HK-2 (cell line): ENCODE measurements at regions not wholly inside any gene's neighbourhood (a gene's known extent, or its start where the extent isn't known, plus 50 kb on each side); places are given as distances from the start of the nearest gene placed in this dataset.
"Not testable (repeated sequence)": the region's sequence is repeated elsewhere in the genome, so short reads cannot be mapped to it uniquely, and the experiment has no call there.

ENCODE experiments used
- DNase-seq: peaks from one replicate; pipeline ENCODE4 v3.0.0-alpha.2; 2018; ENCODE audit not compliant: unreplicated experiment

GRCh38 chr4:54852054-54852453, 194.3 kb downstream of the KIT start:
- DNase-seq: no peak

DNA sequence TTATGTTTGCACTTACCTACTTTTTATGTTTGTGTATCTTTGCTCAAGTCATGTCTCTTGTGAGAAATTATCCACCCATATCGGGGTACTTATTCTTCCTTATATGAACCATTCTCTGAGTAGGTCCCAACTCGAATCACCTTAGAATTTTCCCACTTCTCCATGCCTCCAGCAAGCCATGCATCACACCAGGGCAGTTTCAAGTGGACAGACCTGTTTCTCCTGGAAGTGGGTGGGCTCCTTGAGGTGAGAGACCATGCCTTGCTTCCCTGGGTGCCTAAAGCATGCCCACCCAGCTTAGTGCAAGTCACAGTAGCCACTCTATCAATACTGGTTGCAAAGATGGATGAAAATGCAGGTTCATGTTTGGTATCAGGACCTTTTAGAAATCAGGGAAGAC, 187.2 kb downstream of the KIT start:
- DNase-seq: no peak

DNA sequence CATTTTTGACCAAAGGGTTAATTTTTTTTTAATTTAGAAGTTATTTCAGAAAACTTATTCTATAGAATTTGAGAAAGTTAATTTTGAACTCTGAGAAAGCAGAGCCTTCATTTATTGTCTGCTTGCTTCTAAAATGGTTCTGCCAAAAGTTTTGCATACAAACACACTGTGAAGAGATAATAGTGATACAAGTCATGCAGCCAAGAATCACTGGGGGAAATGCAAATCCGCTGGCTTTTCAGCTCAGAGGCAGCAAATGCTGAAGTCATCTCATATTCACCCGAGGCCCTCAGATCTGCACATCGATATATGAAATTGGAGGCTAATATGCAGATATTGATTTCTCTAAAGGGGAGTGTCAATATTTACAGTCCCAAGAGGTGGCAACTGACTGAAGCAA, 186.2 kb downstream of the KIT start:
- no peak for DNase-seq

DNA sequence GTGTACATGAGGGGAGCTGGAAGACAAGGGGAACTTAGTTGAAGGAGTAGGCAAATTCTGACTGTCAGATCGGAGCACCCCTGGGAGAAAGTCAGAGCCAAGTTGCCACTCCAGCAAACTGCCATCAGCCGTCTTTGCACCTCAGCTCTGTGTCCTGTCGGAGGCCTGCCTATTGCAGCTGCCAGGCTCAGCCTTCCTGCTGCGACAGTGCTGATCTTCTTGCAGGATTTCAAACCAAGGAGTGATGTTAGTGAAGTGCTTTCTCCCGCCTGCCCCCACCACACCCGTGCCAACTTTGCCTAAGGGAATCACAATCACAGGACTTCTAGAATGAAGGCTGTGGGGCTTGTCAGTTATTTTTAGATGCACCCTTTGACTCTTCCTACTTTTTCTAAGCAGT, 185.3 kb downstream of the KIT start:
- no peak for DNase-seq

DNA sequence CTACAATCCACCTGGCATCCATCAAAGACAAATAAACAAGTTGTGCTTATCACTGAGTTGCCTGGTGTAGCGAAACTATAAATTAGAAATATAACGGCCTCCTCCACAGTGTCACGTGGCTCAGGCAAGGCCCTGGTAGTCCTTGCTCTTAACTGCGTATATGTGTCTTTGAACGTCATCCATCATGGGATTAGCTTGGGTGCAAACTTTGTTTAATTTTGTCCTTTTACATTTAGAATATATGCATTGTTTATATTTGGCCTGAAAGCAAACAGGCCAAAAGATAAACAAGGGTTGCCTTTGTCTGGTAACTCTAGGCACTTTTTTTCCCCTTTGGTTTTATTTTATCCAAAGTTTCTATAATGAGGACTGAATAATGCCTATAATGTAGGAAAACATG, 184.9 kb downstream of the KIT start:
- no peak for DNase-seq

- DNase-seq: no peak
Measured at GRCh38 chr4:54842226-54842625, 184.5 kb downstream of the KIT start.

- DNase-seq: no peak
Measured at GRCh38 chr4:54840992-54841768, 183.4 kb downstream of the KIT start.

- no peak for DNase-seq
Measured at GRCh38 chr4:54840430-54840829, 182.7 kb downstream of the KIT start.

DNA sequence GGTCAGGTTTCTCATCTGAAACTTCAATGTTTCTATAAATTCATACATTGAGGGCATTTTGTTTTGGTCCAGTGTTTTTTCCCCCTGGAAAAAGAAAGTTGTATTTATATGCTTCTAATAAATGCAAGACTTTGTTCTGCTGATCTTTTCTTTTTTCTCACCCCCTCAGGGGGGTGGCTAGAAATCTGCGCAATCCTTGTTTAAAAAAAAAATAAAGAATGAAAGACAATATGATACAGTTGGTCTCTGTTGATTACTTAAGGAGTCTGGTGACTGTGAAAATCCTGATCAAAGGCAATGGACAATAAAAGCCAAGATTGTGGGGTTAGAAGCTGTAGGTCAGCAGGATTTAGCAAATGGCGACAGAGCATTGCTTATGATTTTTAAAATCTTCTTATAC, 180.5 kb downstream of the KIT start:
- DNase-seq: no peak

DNA sequence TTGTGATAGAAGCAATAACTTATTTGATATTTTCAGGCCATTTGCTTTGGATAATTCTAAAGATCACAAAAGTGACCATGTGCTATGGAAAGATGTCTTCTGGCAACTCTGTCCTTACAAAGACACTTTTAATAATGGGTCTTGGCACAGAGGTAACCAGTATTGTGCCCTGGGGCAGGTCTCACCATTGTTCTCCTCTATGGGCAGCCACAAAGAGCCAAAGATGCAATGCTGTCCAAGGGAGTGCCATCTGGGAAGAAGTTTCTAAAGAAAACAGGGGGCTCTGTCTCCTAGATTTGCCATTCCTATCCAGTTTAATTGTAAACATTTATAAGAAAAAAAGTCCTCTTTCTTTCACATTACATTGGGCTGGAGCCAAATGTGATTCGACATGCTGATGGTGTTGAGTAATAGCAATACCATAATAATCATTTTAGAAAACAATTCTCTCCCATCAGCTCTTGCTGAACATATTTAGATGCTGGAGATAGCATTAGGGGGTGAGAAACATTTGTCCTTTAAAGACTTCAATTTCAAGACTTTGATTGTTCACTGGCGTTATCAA, 179.9 kb downstream of the KIT start:
- DNase-seq: no peak

GRCh38 chr4:54828361-54828760, 170.6 kb downstream of the KIT start:
- not testable (repeated sequence) for DNase-seq

DNA sequence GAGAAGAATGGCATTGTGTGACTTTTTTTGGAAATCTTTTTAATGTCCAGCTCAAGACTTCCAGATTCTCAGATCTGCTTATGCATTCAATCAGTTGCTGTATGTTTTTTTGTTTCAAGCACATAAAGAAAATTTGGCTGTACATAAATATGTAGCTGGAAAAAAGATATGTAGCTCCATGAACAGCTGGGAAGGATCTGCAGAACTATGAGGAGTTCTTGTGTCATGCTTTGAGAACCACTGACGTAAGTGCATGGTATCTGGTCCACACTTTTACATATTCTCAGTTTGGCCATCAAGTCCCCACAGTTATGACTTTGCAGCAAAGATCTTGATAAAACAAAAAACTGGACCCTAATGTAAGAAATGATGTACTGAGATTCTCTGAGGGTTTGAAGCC, 165.9 kb downstream of the KIT start:
- DNase-seq: no peak

DNA sequence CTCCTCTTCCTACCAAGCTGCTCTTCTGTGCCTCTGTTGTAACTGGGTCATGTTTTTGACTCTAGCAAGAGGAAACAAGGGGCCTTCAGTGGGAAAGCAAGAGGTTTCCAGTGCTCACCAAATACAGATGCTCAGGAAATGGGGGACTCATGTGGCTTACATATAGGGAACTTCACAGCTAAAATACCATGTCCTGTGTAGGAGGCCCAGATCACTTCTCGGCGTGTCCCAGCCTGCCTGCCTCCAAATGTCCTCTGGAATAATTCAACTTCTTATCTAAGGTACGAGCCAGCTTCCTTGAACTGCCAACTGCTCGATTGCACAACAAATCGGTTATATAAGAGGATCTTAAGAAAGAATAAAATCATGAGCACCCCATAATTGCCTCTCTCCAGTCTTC, 161.3 kb downstream of the KIT start:
- no peak for DNase-seq

- no peak for DNase-seq
Measured at GRCh38 chr4:54818481-54818880, 160.7 kb downstream of the KIT start.

DNA sequence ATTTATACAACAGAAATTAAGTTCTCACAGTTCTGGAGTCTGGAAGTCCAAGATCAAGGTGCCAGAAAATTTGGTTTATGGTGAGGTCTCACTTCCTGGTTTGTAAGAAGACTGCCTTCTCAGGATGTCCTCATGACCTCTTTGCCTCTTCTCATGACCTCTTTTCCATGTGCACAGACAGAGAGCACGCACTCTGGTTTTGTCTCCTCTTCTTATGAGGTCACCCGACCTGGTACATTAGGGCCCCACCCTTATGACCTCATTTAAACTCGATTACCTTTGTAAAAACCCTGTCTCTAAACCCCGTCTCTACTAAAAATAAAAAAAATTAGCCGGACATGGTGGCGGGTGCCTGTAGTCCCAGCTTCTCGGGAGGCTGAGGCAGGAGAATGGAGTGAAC, 155.9 kb downstream of the KIT start:
- no peak for DNase-seq

DNA sequence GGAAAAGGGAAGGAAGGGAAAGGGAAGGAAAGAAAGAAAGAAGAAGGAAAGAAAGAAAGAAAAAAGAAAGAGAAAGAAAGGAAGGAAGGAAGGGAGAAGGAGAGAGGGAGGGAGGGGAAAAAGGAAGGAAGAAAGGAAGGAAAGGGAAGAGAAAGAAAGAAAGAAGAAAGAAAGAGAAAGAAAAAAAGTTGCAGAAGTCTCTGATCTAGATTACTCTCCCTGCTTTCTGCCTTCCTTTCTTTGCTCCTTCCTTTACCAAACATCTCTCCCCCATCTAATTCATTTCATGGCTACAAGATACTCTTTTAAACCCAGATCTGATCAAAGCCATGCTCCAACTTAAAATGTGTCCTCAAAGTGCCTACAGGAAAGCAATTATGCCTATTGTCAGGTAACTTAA, 148.6 kb downstream of the KIT start:
- DNase-seq: no peak

GRCh38 chr4:54802336-54802735, 144.6 kb downstream of the KIT start:
- no peak for DNase-seq

GRCh38 chr4:54800831-54801530, 143.2 kb downstream of the KIT start:
- DNase-seq: no peak

GRCh38 chr4:54794579-54794978, 136.8 kb downstream of the KIT start:
- no peak for DNase-seq

GRCh38 chr4:54793856-54794422, 136.2 kb downstream of the KIT start:
- no peak for DNase-seq
